B cell (primary cell): ENCODE measurements at regions not wholly inside any gene's neighbourhood (a gene's known extent, or its start where the extent isn't known, plus 50 kb on each side); places are given as distances from the start of the nearest gene placed in this dataset.

ENCODE experiments used
- ATAC-seq: fragments of 200-7000 bp; cut with Tn5 transposase; one replicate; pipeline ENCODE4 v1.10.0; 2021; ENCODE audit warnings: low read depth, mild to moderate bottlenecking, moderate number of reproducible peaks, moderate library complexity
- CTCF ChIA-PET: fragments of 350-600 bp; sonication (Branson Sonifier 250); formaldehyde crosslinking; loops from one replicate; lab custom pipeline; 2021; ENCODE audit warnings: antibody characterized with exemption, inconsistent platforms; lab: Charles Lee
- POLR2A ChIA-PET: fragments of 350-600 bp; sonication (Branson Sonifier 250); formaldehyde crosslinking; loops from one replicate; lab custom pipeline; 2021; ENCODE audit warnings: antibody characterized with exemption; lab: Charles Lee
- DNase-seq: peaks from one replicate; pipeline ENCODE4 v3.0.0; 2013
- H2AFZ ChIP-seq: 2 replicates; pipeline ENCODE4 v1.6.1; 2012; ENCODE audit warnings: mild to moderate bottlenecking, low read depth, low read length; ENCODE audit not compliant: insufficient read depth, poor library complexity, severe bottlenecking
- H3K27ac ChIP-seq, 2 donors: 1 replicate in 1 of 2; 2 replicates in 1 of 2; pipeline ENCODE4 v1.5.1; 2012 to 2013; ENCODE audit warnings: low read length in 2 of 2, mild to moderate bottlenecking in 2 of 2, moderate library complexity in 1 of 2
- H3K27me3 ChIP-seq, 4 experiments: fragments of 200-600 bp in 1 of 4; sonication (generic) in 1 of 4; replicated peaks in 1 of 4; 1 replicate in 2 of 4; 2 replicates in 2 of 4; pipeline versions ENCODE4 v1.6.1 to v1.7.0; 2013 to 2016; ENCODE audit warnings: low read length in 3 of 4, mild to moderate bottlenecking in 2 of 4, mixed read lengths in 1 of 4, moderate library complexity in 1 of 4; ENCODE audit not compliant: insufficient read depth in 4 of 4, control insufficient read depth in 3 of 4; ENCODE audit errors: control extremely low read depth in 1 of 4
- H3K36me3 ChIP-seq, 2 experiments: replicated peaks in 1 of 2; 1 replicate in 1 of 2; 2 replicates in 1 of 2; pipeline versions ENCODE4 v1.6.1 to v1.7.1; 2013; ENCODE audit warnings: low read length in 1 of 2; ENCODE audit not compliant: insufficient read depth in 2 of 2, control insufficient read depth in 1 of 2; ENCODE audit errors: control extremely low read depth in 1 of 2, extremely low read depth in 1 of 2
- H3K4me1 ChIP-seq, 2 donors: fragments of 200-600 bp in 1 of 2; sonication (generic) in 1 of 2; 1 replicate in 1 of 2; 2 replicates in 1 of 2; pipeline versions ENCODE4 v1.5.1 to v1.6.1; 2013 to 2017; ENCODE audit warnings: low read length in 2 of 2; ENCODE audit not compliant: control insufficient read depth in 2 of 2, insufficient read depth in 2 of 2
- H3K4me2 ChIP-seq: replicated peaks from 2 replicates; pipeline ENCODE3; 2012; ENCODE audit warnings: mild to moderate bottlenecking, low read depth, low read length; ENCODE audit not compliant: poor library complexity, severe bottlenecking
- H3K4me3 ChIP-seq, 5 experiments: fragments of 200-600 bp in 1 of 5; sonication (generic) in 1 of 5; 1 replicate in 3 of 5; 2 replicates in 2 of 5; pipeline versions ENCODE4 v1.5.1 to v1.7.0; 2011 to 2016; ENCODE audit warnings: low read length in 4 of 5, mild to moderate bottlenecking in 4 of 5, low read depth in 2 of 5, control low read depth in 1 of 5, moderate library complexity in 1 of 5; ENCODE audit not compliant: insufficient read depth in 1 of 5; ENCODE audit errors: control extremely low read depth in 1 of 5, extremely low read depth in 1 of 5
- H3K79me2 ChIP-seq: fragments of 200-600 bp; sonication (generic); one replicate; pipeline ENCODE4 v1.6.0; 2016; ENCODE audit warnings: low read length; ENCODE audit not compliant: control insufficient read depth, insufficient read depth
- H3K9ac ChIP-seq: fragments of 200-600 bp; sonication (generic); 2 replicates; pipeline ENCODE4 v1.6.1; 2017; ENCODE audit warnings: mild to moderate bottlenecking, low read length, moderate library complexity
- H3K9me3 ChIP-seq, 3 donors: one replicate each; pipeline versions ENCODE4 v1.6.1 to v1.7.1; 2013; ENCODE audit warnings: low read length in 2 of 3; ENCODE audit not compliant: control insufficient read depth in 2 of 3, insufficient read depth in 1 of 3; ENCODE audit errors: control extremely low read depth in 1 of 3
- H4K20me1 ChIP-seq: 2 replicates; pipeline ENCODE4 v1.6.0; 2012; ENCODE audit warnings: mild to moderate bottlenecking, low read length; ENCODE audit not compliant: insufficient read depth, control insufficient read depth, poor library complexity, severe bottlenecking
- H3K27ac Mint-ChIP-seq: one replicate; pipeline ENCODE4 v1.8.0; 2021; ENCODE audit warnings: mixed read lengths
- H3K27me3 Mint-ChIP-seq: one replicate; pipeline ENCODE4 v1.8.0; 2021; ENCODE audit warnings: mixed read lengths
- H3K4me1 Mint-ChIP-seq: one replicate; pipeline ENCODE4 v1.8.0; 2021; ENCODE audit warnings: mixed read lengths
- H3K4me3 Mint-ChIP-seq: one replicate; pipeline ENCODE4 v1.8.0; 2021; ENCODE audit warnings: mixed read lengths
- H3K9me3 Mint-ChIP-seq: one replicate; pipeline ENCODE4 v1.8.0; 2022; ENCODE audit warnings: mixed read lengths; ENCODE audit not compliant: insufficient read depth
- EZH2 ChIP-seq: IDR thresholded peaks from 2 replicates; pipeline ENCODE4 v1.6.1; 2012; ENCODE audit warnings: borderline replicate concordance, low read depth, mild to moderate bottlenecking, moderate library complexity, low read length; ENCODE audit not compliant: insufficient read depth, poor library complexity, severe bottlenecking
- WGBS: methylation state at CpG from one replicate; pipeline ENCODE4 v1.1.5; 2013; ENCODE audit warnings: missing lambda C conversion rate; ENCODE audit not compliant: insufficient coverage; 5-methylcytosine and 5-hydroxymethylcytosine counted together
- intact Hi-C: fragments of 100-400 bp; cut with micrococcal nuclease; formaldehyde crosslinking; loops from one replicate; pipeline ENCODE4 v1.10.0; 2022
- TF ChIP-seq, protein P1 (sequence below): fragments of 200-600 bp; IDR thresholded peaks from one replicate; pipeline ENCODE4 v1.8.0; 2022; ENCODE audit warnings: antibody characterized with exemption, mild to moderate bottlenecking

DNA sequence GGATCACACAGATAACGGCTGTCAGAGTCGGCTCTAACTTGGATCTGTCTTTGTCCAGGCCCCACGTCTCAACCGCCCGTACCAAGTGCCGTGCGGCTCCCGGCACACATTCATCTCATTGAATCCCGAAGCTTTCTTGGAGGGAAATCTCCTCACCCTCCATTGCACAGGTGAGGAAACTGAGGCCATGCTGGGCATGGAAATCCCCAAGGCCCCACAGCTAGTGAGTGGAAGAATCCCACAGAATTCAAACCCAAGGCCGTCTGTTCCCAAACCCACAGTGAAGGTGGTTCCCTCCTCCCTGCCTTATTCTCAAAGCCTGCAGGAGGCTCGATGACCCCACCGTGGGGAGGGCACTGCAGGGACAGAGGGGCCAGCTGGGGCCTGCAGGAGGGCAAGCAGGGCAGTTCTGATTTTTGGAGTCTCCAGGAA lies 437.9 kb downstream of the MATN1 start:
- ChIA-PET POLR2A (no interaction called here), CTCF (no interaction called here)

DNA sequence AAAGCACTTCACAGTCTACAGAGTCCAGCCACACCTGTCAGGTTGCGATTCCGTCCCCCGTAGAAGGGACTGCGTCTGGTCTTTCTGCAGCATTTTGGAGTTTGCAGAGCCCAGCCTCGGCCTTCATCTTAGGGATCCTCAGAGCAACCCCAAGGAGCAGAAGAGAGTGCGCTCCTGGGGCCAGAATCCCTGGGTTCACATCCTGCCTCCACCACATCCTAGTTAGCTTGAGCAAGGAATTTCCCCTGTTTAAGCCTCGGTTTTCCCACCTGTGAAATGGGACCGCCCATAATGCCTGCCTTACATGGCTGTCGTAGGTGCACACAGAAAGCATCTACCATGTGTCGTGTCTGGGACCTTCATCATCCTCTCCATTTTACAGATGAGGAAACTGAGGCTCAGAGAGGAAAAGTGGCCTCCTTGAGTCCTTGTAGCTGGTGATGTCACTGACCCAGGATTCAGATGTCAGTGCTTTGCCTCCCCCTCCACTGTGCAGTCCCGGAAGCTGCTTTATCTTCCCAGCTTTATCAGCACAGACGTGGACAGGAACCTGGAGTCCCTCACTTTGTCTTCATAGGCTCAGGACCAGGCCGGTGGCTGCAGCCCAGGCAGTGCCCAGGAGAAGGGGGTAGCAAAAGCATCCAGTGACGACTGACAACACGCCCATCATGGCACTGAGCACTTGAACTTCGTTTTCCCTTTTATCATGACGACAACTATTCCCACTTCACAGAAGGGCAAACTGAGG lies 438.5 kb downstream of the MATN1 start:
- CTCF ChIA-PET, result no interaction called here

More for the DNA sequence above, 437.9 kb downstream of the MATN1 start:
- H3K9me3 Mint-ChIP-seq, result no peaks in the 10 kb centered on the region
- Histone ChIP-seq H3K27ac (no peak overlapping the region), H3K4me1 (no peaks in the 10 kb centered on the region), H3K4me2 (no peak overlapping the region), H3K9me3 (no peaks in the 10 kb centered on the region), H3K9ac (no peak overlapping the region), H3K27me3 (no peaks in the 10 kb centered on the region), H3K79me2 (no peaks in the 10 kb centered on the region), H3K4me3 (no peak overlapping the region), H4K20me1 (no peaks in the 10 kb centered on the region), H3K36me3 (no peaks in the 10 kb centered on the region), H2AFZ (no peak overlapping the region)
- no peak overlapping the region for H3K27ac Mint-ChIP-seq
- H3K4me3 Mint-ChIP-seq, result no peak overlapping the region
- TF ChIP-seq, protein P1, sequence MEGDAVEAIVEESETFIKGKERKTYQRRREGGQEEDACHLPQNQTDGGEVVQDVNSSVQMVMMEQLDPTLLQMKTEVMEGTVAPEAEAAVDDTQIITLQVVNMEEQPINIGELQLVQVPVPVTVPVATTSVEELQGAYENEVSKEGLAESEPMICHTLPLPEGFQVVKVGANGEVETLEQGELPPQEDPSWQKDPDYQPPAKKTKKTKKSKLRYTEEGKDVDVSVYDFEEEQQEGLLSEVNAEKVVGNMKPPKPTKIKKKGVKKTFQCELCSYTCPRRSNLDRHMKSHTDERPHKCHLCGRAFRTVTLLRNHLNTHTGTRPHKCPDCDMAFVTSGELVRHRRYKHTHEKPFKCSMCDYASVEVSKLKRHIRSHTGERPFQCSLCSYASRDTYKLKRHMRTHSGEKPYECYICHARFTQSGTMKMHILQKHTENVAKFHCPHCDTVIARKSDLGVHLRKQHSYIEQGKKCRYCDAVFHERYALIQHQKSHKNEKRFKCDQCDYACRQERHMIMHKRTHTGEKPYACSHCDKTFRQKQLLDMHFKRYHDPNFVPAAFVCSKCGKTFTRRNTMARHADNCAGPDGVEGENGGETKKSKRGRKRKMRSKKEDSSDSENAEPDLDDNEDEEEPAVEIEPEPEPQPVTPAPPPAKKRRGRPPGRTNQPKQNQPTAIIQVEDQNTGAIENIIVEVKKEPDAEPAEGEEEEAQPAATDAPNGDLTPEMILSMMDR, result no peak
- TF ChIP-seq EZH2, result no peak
- H3K4me1 Mint-ChIP-seq, result no peaks in the 10 kb centered on the region
- intact Hi-C loops, result no loop called here
- 90% methylated on average over 12 of the region's 12 CpGs for WGBS
- DNase-seq (no peak), ATAC-seq (no peak)
- H3K27me3 Mint-ChIP-seq, result peaks cover 4% of the 10 kb centered on the region

More for the DNA sequence above, 438.5 kb downstream of the MATN1 start:
- Histone ChIP-seq H2AFZ (no peak overlapping the region), H3K4me1 (no peaks in the 10 kb centered on the region), H3K9me3 (no peaks in the 10 kb centered on the region), H4K20me1 (no peaks in the 10 kb centered on the region), H3K79me2 (no peaks in the 10 kb centered on the region), H3K4me3 (no peak overlapping the region), H3K27ac (no peak overlapping the region), H3K36me3 (no peaks in the 10 kb centered on the region), H3K27me3 (no peaks in the 10 kb centered on the region), H3K9ac (no peak overlapping the region), H3K4me2 (no peak overlapping the region)
- no peak overlapping the region for H3K4me3 Mint-ChIP-seq
- intact Hi-C loops, result no loop called here
- ATAC-seq (no peak), DNase-seq (no peak)
- H3K27ac Mint-ChIP-seq, result no peak overlapping the region
- no peak for TF ChIP-seq EZH2
- TF ChIP-seq, protein P1, result no peak
- POLR2A ChIA-PET, result no interaction called here
- no peaks in the 10 kb centered on the region for H3K9me3 Mint-ChIP-seq
- peaks cover 9% of the 10 kb centered on the region for H3K27me3 Mint-ChIP-seq
- no peaks in the 10 kb centered on the region for H3K4me1 Mint-ChIP-seq
- 96% methylated on average over 17 of the region's 17 CpGs for WGBS
